BLaER1 (cell line): ENCODE measurements at regions not wholly inside any gene's neighbourhood (a gene's known extent, or its start where the extent isn't known, plus 50 kb on each side); places are given as distances from the start of the nearest gene placed in this dataset.

ENCODE experiments used
- H3K27ac ChIP-seq: shearing (Covaris generic); formaldehyde crosslinking; 2 replicates; pipeline ENCODE4 v1.8.1; 2022
- H3K27me3 ChIP-seq: shearing (Covaris generic); formaldehyde crosslinking; 2 replicates; pipeline ENCODE4 v1.8.1; 2022
- H3K36me3 ChIP-seq: shearing (Covaris generic); formaldehyde crosslinking; 2 replicates; pipeline ENCODE4 v1.8.1; 2022
- H3K4me1 ChIP-seq: shearing (Covaris generic); formaldehyde crosslinking; 2 replicates; pipeline ENCODE4 v1.8.1; 2022
- H3K4me2 ChIP-seq: shearing (Covaris generic); formaldehyde crosslinking; 2 replicates; pipeline ENCODE4 v1.8.1; 2022
- H3K4me3 ChIP-seq: shearing (Covaris generic); formaldehyde crosslinking; 2 replicates; pipeline ENCODE4 v1.8.1; 2022
- H3K9ac ChIP-seq: shearing (Covaris generic); formaldehyde crosslinking; 2 replicates; pipeline ENCODE4 v1.8.1; 2022
- H3K9me3 ChIP-seq: shearing (Covaris generic); formaldehyde crosslinking; 2 replicates; pipeline ENCODE4 v1.8.1; 2022
- H4K20me1 ChIP-seq: shearing (Covaris generic); formaldehyde crosslinking; 2 replicates; pipeline ENCODE4 v1.8.1; 2022
- Cebpa-rat ChIP-seq: shearing (Covaris generic); IDR thresholded peaks from 2 replicates; pipeline ENCODE4 v1.8.1; 2022

DNA sequence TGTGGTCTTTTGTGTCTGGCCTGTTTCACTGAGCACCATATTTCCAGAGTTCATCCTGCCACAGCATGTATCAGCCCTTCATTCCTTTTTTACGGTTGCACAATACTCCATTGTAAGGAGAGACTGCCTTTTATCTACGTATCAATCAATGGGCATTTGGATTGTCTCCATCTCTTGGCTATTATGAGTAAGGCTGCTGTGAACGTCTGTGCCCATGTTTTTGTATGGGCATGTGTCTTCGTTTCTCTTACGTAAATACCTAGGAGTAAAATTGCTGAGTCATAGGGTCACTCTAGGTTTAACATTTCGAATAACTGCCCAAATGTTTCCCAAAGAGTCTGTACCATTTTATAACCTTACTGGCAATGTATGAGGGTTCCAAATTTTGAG lies 202.8 kb upstream of the FOXF1 start:
- Histone ChIP-seq H3K27me3 (no peaks in the 10 kb centered on the region), H3K4me2 (no peak overlapping the region), H3K4me1 (no peaks in the 10 kb centered on the region), H4K20me1 (no peaks in the 10 kb centered on the region), H3K36me3 (no peaks in the 10 kb centered on the region), H3K9me3 (no peaks in the 10 kb centered on the region), H3K9ac (no peak overlapping the region), H3K27ac (no peak overlapping the region), H3K4me3 (no peak overlapping the region)
- TF ChIP-seq Cebpa-rat = no peak

DNA sequence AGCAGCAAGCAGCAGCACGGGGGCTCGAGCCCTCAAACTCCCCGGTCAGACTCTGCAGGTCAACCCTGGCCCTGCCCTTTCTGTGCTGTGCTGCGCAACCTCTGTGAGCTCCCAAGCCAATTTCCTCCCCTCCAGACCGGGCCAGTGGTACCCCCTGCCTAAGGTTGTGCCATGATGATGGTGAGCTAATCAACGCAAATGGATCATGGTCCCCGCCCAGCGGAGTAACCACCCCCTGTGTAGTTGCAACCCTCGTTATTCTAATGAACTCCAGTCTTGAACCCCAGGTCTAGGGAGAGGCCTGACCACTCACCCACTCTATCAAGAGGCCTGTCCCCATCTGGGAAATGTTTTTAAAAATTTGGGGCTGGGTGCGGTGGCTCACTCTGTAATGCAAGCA lies 201.8 kb upstream of the FOXF1 start:
- peaks cover 6% of the 10 kb centered on the region for H3K4me1 ChIP-seq
- no peak overlapping the region for H3K4me3 ChIP-seq
- no peaks in the 10 kb centered on the region for H3K9me3 ChIP-seq
- no peak overlapping the region for H3K27ac ChIP-seq
- no peak overlapping the region for H3K4me2 ChIP-seq
- no peak for TF ChIP-seq Cebpa-rat
- H3K27me3 ChIP-seq = no peaks in the 10 kb centered on the region
- H4K20me1 ChIP-seq = no peaks in the 10 kb centered on the region
- H3K36me3 ChIP-seq = no peaks in the 10 kb centered on the region
- H3K9ac ChIP-seq = no peak overlapping the region

- Histone ChIP-seq H3K9ac (no peak overlapping the region), H3K27me3 (no peaks in the 10 kb centered on the region), H3K4me3 (no peak overlapping the region), H3K9me3 (no peaks in the 10 kb centered on the region), H3K4me2 (peak overlapping the region; percentile 65), H3K4me1 (peaks cover 13% of the 10 kb centered on the region), H3K27ac (no peak overlapping the region), H3K36me3 (no peaks in the 10 kb centered on the region), H4K20me1 (no peaks in the 10 kb centered on the region)
- TF ChIP-seq Cebpa-rat = no peak
These were observed 196.7 kb upstream of the FOXF1 start for GRCh38 chr16:86313631-86314030.

DNA sequence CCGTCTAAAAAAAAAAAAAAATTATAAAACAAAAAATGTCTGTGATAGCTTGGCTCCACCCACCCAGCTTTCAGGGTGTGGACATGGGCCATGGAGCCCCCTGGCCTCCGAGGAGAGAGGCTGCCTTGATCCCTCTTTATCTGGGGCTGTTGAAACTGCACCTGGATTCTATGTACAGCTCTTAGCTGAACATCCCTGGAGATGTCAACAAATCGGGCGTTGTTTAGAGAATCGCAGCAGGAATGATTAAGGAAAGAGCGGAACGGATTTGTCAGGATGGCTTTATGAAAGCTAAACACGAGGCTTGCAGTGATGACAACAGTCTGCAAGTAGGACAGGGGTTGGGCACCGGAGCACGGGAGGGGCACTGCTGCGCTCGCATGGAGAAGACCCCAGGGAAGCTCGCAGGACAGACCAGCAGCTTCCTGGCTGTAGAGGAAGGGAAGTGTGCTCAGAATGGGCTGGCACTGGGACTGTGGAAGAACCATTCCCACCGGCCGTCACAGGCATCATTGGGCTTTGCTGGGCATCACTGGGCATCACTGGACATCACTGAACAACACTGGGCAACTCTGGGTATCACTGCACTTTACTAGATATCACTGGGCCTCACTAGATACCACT lies 195.8 kb upstream of the FOXF1 start:
- H3K27ac ChIP-seq = no peak overlapping the region
- H3K27me3 ChIP-seq = no peaks in the 10 kb centered on the region
- no peak overlapping the region for H3K9ac ChIP-seq
- TF ChIP-seq Cebpa-rat = no peak
- H4K20me1 ChIP-seq = no peaks in the 10 kb centered on the region
- no peak overlapping the region for H3K4me3 ChIP-seq
- no peaks in the 10 kb centered on the region for H3K36me3 ChIP-seq
- H3K9me3 ChIP-seq = no peaks in the 10 kb centered on the region
- peaks cover 13% of the 10 kb centered on the region for H3K4me1 ChIP-seq
- H3K4me2 ChIP-seq = no peak overlapping the region

DNA sequence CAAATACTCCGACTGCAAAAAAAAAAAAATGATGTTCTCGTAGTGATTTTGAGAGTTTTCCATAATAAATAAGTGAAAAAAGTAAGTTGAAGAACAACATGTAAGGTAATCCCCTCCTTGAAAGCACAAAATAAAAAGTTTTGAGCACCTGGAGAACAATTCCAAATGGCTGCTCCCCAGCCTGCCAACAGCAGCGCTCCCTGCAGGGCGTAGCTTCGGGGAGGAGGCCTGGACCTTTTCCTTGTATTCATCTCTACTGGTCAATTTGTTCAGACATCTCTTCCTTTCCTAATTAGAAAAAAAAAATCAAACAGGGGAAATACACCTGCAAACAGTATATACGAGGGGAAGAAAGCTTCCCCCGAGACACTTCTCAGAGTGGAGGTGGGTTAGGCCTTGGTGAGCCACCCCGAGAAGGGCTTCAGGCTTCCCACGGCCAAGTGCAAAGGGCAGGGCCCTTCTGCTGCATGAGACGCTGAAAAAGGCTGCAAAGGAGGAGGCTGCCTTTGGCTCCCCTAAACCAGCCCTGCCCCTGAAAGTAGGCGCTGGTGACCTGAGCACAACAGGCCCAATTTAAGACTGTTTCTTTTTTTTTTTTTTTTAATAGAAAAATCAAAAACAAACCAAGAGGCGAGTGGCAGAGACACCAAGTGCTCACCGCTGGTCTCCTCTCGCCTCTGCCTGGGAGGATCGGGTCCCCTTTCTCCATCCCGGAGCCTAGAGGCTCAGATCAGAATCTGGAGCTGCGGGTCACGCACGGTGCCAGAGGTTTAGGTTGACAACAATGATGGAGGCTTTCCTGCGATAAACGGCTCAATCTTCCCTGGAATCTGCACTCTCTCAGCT lies 193.1 kb upstream of the FOXF1 start:
- no peak overlapping the region for H3K9ac ChIP-seq
- H3K4me1 ChIP-seq = peaks cover 13% of the 10 kb centered on the region
- H3K27ac ChIP-seq = no peak overlapping the region
- no peaks in the 10 kb centered on the region for H4K20me1 ChIP-seq
- no peak overlapping the region for H3K4me3 ChIP-seq
- no peaks in the 10 kb centered on the region for H3K27me3 ChIP-seq
- H3K9me3 ChIP-seq = no peaks in the 10 kb centered on the region
- H3K36me3 ChIP-seq = no peaks in the 10 kb centered on the region
- TF ChIP-seq Cebpa-rat = no peak
- H3K4me2 ChIP-seq = no peak overlapping the region

DNA sequence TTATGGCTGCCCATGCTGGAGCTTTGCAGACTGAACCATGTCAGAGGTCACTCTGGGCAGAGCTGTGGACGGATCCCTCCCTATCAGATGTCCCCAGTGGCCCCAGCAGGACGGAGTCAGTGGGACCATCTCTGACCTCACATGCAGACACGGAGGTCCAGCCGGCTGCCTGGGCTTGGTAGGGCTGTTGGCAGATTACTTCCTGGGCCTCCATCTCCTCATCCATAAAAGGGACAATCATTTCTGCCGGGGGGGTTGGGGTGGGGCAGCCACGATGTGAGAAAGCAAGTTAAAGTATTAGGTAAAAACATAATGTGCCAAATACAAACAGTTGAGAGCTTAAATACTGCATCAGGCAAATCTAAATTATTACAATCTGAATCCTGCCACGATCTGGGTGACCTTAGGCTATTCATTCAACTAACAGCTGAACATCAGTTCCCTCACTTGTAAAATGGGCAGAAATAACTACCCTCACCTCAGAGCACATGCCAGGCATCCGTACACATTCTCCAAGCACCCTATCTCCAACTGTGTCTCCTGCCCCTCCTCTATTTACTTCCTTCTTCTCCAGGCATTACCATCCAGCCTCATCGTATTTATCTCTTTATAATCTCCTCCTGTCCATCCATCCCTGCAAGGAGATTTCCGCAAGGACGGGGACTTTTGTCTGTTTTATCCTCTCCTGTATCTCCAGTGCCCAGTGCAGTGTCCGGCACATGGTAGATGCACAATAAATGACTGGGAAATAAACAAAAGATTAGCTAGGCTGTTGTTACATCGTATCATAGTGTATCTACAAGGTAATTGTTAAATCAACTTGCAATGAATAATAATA lies 192.3 kb upstream of the FOXF1 start:
- H4K20me1 ChIP-seq = no peaks in the 10 kb centered on the region
- no peak for TF ChIP-seq Cebpa-rat
- H3K4me2 ChIP-seq = no peak overlapping the region

DNA sequence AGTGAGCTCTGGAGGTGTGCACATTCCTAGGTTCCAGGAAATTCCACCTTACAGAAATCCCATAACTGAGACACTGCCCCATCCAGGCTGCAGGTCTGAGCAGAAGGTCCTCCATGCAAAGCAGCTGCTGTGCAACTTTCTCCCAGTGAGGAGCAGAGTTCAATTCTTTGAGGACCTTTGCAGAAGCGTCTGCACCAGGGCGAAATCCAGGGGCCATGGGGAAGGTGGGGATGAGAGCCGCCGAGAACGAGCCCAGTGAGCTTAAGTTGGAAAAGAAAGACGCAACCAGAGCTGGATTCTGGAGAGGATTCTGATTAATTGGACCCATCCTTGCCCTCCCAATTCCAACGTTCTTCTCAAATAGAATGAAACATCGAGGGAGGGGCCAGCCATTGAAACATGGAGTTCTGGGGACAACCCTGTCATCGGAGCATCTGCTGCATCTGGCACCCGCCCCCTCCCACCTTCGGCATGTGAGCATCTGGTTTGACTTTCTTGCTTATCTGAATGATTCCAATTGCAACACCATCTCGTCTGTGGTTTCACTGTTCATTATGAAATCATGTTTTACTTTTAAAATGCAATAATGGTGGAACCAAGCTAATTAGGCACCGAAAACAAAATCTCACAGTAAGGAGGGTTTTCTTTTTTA lies 190.6 kb upstream of the FOXF1 start:
- Histone ChIP-seq H3K9me3 (no peaks in the 10 kb centered on the region), H3K36me3 (no peaks in the 10 kb centered on the region), H3K27me3 (no peaks in the 10 kb centered on the region), H4K20me1 (no peaks in the 10 kb centered on the region), H3K4me1 (no peaks in the 10 kb centered on the region), H3K9ac (no peak overlapping the region), H3K27ac (no peak overlapping the region), H3K4me2 (no peak overlapping the region), H3K4me3 (no peak overlapping the region)
- TF ChIP-seq Cebpa-rat = no peak

More for the DNA sequence above, 192.3 kb upstream of the FOXF1 start:
- no peaks in the 10 kb centered on the region for H3K9me3 ChIP-seq
- no peaks in the 10 kb centered on the region for H3K27me3 ChIP-seq
- H3K9ac ChIP-seq = no peak overlapping the region
- H3K4me1 ChIP-seq = peaks cover 13% of the 10 kb centered on the region
- no peak overlapping the region for H3K4me3 ChIP-seq
- H3K36me3 ChIP-seq = no peaks in the 10 kb centered on the region
- H3K27ac ChIP-seq = no peak overlapping the region

DNA sequence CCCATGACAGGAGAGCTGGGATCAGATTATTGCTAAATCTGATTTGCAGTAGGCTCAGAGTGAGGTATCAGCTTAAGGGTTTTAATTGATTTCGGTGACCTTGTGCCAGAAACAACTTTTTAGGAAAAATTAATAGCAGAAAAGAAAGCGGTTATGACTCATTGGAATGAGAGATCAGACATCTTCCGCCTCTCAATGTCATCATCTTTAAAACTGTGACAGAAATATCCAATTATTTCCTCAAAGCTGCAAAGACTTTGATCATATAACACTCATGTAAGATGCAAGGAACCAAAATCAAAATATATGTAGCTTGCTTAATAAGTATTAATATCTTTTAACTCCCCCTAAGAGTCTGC lies 190.1 kb upstream of the FOXF1 start:
- no peak overlapping the region for H3K4me2 ChIP-seq

DNA sequence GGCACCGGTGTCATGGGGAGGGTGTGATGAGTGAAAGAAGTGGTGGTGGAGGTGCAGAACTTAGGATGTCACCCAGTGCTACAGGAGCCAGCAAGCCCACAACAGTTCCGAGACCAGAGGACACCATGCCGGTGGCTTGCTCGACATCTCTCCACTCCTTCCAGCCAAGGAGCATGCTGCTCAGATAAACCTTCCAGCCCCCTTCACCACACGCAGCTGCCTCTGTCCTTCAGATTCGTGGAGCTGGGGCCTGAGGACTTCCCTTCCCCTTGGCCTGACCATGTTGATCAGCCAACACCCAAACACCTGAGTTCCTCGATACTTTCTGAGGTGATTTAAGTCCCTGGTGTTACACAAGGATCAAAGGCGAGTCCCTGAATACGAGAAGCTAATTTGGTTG lies 188.8 kb upstream of the FOXF1 start:
- Histone ChIP-seq H3K4me1 (no peaks in the 10 kb centered on the region), H3K27me3 (no peaks in the 10 kb centered on the region), H3K9ac (no peak overlapping the region), H4K20me1 (no peaks in the 10 kb centered on the region), H3K36me3 (no peaks in the 10 kb centered on the region), H3K4me3 (no peak overlapping the region), H3K4me2 (no peak overlapping the region), H3K27ac (no peak overlapping the region), H3K9me3 (peaks cover 10% of the 10 kb centered on the region)
- TF ChIP-seq Cebpa-rat = no peak

More for the DNA sequence above, 190.1 kb upstream of the FOXF1 start:
- Histone ChIP-seq H3K9me3 (peaks cover 4% of the 10 kb centered on the region), H3K27ac (no peak overlapping the region), H3K9ac (no peak overlapping the region), H3K36me3 (no peaks in the 10 kb centered on the region), H3K27me3 (no peaks in the 10 kb centered on the region), H3K4me3 (no peak overlapping the region), H4K20me1 (no peaks in the 10 kb centered on the region), H3K4me1 (no peaks in the 10 kb centered on the region)
- no peak for TF ChIP-seq Cebpa-rat
